HG03280 (cell line): ENCODE measurements at regions not wholly inside any gene's neighbourhood (a gene's known extent, or its start where the extent isn't known, plus 50 kb on each side); places are given as distances from the start of the nearest gene placed in this dataset.
"Not testable (repeated sequence)": the region's sequence is repeated elsewhere in the genome, so short reads cannot be mapped to it uniquely, and the experiment has no call there.

Source experiments
- ATAC-seq: cut with Tn5 transposase; IDR thresholded peaks from one replicate; pipeline ENCODE4 v1.9.1; 2021; ENCODE audit warnings: mild to moderate bottlenecking, moderate library complexity; ENCODE audit not compliant: unreplicated experiment

DNA sequence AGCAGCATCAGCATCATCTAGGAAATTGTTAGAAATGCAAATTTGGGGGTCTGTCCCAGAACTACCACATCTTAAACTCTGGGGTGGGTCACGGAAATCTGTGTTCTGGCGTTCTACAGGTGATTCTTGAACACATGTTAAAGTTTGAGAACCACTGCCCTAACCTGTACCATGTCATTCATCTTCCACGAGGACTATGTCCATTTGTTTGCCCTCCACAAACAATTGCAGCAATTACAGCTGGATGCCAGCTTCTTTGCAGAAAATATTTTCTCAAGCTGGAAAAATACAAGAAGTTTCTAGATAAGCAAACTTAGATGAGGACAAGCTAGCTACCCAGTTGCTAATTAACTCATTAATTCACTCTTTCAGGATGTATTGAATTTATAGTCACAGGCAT is 54.1 kb downstream of the MAFB start:
- ATAC-seq: no peak

DNA sequence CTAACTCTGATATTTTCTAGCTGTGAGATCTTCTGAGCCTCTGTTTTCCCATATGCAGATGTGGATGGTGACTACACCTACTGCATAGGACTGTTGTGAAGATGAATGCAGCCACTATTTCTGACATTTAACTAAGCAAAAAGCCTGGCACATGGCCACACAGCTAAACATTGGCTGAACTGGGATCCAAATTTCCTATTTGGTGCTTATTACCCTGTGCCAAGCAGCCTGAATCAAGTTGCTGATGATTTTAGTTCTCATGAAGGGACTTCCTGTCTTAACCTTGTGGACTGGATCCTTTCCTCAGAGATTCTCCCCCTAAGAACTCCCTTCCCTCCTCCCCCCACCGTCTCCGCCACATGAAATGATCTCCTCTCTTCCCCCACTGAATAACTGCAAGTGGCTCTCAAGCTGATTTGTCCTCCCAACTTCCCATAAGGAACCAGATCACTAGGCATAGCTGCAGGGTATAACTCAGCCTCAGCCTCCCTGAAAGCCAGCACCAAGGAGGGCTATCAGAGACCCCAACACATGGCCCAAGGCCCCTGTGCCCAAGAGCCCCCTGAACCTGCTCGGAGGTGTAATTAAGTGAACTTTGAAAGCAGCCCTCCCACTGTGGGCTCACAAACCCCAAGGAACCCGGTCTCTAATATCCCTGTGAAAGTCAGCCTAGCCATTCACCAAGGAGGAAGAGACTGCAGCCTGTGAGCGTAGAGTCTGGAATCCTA is 55.7 kb downstream of the MAFB start:
- no peak for ATAC-seq

GRCh38 chr20:40632346-40632976 is 56.6 kb downstream of the MAFB start:
- no peak for ATAC-seq

- no peak for ATAC-seq
Measured at GRCh38 chr20:40631119-40631631, 57.9 kb downstream of the MAFB start.

GRCh38 chr20:40630713-40631112 is 58.3 kb downstream of the MAFB start:
- ATAC-seq: no peak

GRCh38 chr20:40630099-40630498 is 58.9 kb downstream of the MAFB start:
- ATAC-seq: no peak

GRCh38 chr20:40628877-40629276 is 60.2 kb downstream of the MAFB start:
- ATAC-seq: no peak

DNA sequence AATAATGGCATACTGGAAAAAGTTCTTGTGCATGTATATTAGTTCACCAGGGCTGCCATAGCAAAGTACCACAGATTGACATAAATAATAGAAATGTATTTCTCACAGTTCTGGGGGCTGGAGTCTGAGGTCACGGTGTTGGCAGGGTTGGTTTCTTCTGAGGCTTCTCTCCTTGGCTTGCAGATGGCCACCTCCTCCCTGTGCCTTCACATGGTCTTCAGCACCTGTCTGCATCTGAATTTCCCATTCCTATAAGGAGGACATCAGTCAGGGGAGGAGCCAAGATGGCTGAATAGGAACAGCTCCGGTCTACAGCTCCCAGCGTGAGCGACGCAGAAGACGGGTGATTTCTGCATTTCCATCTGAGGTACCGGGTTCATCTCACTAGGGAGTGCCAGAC is 70.0 kb downstream of the MAFB start:
- ATAC-seq: not testable (repeated sequence)

GRCh38 chr20:40617594-40617993 is 71.4 kb downstream of the MAFB start:
- no peak for ATAC-seq

GRCh38 chr20:40612837-40613236 is 76.2 kb downstream of the MAFB start:
- ATAC-seq: no peak

- ATAC-seq: no peak
Measured at GRCh38 chr20:40612247-40612646, 76.8 kb downstream of the MAFB start.

DNA sequence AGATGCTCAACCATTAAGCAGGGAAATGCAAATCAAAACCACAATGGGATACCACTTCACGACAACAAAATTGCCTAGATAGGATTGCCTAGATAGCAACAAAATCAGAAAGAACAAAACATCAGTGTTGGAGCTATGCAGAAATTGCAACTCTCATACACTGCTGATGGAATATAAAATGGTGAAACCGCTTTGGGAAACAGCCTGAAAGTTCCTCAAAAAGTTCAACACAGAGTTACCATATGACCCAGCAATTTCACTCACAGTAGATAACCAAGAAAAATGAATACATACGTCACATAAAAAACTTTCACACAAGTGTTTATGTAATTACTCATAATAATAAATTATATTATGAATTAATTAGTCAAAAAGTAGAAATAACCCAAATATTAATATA is 78.3 kb downstream of the MAFB start:
- no peak for ATAC-seq

DNA sequence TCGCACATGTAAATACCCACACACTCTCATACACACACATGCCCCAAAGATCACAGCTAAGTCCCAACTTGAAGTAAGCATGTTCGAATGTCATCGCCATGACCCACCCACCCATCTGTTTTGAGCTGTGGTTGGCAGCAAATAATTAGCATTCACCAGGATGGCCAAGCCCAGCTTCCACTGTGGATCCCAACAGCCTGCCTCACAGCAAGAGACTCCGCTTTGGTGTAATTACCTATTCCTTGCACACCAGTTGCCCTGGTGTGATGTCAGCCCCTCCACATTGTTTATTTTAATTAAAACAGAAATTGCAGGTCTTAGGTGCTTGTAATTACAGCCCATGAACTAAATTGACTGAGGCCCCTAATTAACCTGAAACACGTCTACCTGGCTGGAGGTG is 81.1 kb downstream of the MAFB start:
- ATAC-seq: no peak

DNA sequence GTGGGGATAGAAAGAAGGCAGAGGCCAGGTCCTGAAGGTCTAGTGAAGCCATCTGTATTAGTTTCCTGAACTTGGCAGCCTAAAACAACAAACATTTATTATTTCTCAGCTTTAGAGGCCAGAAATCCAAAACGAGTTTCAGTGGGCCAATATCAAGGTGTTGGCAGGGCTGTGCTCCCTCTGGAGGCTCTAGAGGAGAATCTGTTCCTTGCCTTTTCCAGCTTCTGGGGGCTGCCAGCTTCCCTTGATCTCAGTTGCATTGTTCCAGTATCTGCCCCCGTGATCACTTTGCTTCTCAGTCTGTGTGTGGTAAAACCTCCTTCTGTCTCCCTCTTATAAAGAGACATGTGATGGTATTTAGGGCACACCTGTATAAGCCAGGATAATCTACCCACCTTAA is 82.4 kb downstream of the MAFB start:
- no peak for ATAC-seq

- ATAC-seq: no peak
Measured at GRCh38 chr20:40606237-40606636, 82.8 kb downstream of the MAFB start.

GRCh38 chr20:40604416-40604815 is 84.6 kb downstream of the MAFB start:
- ATAC-seq: no peak

DNA sequence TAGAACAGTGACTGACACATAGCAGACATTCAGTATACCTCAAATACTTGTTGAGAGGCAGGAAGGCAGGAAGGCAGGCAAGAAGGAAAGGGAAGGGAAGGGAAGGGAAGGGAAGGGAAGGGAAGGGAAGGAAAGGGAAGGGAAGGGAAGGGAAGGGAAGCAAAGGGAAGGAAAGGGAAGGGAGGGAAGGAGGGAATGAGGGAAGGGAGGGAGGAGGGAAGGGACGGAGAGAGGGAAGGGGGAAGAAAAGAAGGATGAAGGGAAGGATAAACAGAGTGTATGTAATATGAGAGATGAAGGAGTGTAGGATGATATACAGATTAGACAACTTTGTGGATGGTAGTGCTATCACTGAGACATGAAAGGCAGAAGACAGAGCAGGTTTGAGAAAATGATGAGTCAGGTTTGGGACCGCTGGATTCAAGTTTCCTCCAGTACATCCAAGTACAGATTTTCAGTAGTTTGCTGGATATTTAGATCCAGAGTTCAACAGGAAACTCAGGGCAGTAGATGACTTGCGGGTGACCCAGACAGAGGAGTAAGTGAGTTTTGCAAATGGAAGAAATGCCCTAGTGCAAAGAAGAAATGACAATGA is 85.9 kb downstream of the MAFB start:
- ATAC-seq: no peak

- ATAC-seq: no peak
Measured at GRCh38 chr20:40602381-40602780, 86.7 kb downstream of the MAFB start.

DNA sequence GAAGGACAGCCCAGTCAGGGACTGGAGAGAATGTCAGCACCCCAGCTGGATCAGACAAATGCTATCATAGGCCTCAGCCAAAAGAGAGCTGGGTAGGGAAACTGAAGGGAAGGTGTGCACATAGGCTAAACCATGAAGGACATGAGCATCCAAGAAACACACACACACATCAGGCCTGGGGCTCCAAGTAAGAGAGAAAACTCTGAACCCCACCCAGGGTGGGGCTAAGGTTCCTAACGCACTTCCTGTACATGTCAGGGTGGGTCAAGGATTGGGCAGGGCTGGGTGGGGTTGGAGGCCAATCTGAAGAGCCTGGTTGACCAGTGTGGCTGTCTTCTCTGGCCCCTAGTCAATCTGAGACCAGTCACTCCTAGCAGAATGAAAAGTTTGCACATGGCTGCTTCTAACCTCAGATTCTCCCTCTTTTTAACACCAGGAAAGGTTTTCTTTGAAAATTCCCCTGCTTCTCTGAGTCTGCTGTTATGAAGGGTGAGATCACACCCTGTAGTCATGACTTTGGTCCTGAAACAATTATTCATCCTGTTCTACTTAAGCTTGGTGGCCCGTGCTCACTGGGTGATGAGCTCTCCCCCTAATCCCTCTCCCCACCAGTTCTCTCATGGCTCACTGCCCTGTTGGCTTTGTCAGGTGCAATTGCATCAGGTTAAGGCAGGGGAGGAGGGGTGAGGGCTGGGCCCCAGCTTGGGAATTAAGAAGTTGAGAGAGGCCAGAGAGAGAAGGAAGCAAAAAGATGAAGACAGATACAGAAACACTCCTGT is 88.4 kb downstream of the MAFB start:
- ATAC-seq: no peak

DNA sequence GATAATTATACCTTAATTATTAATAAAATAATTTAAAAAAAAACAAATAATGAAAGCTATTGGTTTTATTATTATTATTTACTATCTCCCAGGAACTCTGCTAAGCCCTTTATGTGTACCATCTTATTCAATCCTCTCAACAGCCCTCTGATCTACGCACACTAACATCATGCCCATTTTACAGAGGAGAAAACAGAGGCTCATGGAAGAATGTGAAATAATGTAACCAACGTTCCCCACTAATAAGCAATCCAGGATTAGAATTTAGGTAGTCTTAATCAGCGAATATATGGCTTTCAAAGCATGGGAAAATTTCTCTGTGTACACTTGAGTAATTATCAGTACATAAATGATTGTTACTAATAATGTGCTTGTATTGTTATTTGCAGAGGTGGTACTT is 89.0 kb downstream of the MAFB start:
- ATAC-seq: no peak

DNA sequence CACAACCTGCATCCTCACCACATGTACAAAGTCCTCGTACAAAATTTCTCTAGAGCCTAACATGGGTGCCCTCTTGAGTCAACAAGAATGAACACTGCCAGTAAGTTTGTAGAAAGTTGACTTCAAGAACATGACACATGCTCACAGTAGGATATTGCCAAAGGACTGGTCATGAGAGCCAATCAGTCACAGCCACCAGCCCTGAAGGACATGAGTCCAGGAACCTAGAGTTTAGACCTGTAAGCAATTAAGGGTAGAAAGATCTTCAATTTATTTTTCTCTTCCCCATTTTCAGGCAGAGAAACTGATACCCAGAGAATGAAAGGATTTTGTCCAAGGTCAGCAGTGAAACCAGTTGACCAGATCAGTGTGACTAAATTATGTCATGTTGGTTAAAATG is 96.1 kb downstream of the MAFB start:
- ATAC-seq: no peak
